ENCODE measurements at regions not wholly inside any gene's neighbourhood (a gene's known extent, or its start where the extent isn't known, plus 50 kb on each side); places are given as distances from the start of the nearest gene placed in this dataset.

DNA sequence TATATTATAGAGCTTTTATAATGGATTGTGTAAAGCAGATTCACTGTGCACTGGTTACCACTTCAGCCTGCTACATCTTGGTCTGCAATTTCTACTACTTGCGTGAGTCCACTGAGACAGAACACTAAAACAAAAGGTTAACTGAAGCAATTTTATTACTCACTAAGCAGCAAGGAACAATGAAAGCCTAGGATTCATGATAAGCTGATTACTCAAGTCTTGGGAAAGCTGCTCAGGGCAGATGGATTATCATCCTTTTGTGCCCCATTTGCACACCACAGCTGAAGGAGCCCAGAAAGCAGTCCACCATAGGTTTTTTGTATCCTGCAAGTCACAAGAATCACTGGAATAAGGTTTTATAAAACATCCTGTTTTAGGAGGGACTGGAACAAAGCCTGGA, 1215.2 kb upstream of the TMEFF2 start:
- Histone ChIP-seq H3K9me3 (no peaks in the 10 kb centered on the region), H3K4me3 (ENCODE audit: low read depth in 1 of 2, low read length in 1 of 2) (no peak overlapping the region), H3K36me3 (no peaks in the 10 kb centered on the region), H3K27me3 (no peaks in the 10 kb centered on the region), H3K27ac (no peak overlapping the region), H3K4me1 (ENCODE audit: control insufficient read depth in 1 of 2, insufficient read depth in 1 of 2, low read depth in 1 of 2, low read length in 1 of 2) (no peaks in the 10 kb centered on the region)
- TF ChIP-seq, protein P1, sequence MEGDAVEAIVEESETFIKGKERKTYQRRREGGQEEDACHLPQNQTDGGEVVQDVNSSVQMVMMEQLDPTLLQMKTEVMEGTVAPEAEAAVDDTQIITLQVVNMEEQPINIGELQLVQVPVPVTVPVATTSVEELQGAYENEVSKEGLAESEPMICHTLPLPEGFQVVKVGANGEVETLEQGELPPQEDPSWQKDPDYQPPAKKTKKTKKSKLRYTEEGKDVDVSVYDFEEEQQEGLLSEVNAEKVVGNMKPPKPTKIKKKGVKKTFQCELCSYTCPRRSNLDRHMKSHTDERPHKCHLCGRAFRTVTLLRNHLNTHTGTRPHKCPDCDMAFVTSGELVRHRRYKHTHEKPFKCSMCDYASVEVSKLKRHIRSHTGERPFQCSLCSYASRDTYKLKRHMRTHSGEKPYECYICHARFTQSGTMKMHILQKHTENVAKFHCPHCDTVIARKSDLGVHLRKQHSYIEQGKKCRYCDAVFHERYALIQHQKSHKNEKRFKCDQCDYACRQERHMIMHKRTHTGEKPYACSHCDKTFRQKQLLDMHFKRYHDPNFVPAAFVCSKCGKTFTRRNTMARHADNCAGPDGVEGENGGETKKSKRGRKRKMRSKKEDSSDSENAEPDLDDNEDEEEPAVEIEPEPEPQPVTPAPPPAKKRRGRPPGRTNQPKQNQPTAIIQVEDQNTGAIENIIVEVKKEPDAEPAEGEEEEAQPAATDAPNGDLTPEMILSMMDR (IDR thresholded peaks at IDR 0.05): no peak

GRCh38 chr2:193382583-193382982, 1187.8 kb upstream of the TMEFF2 start:
- TF ChIP-seq, protein P1 (IDR thresholded peaks at IDR 0.05): no peak
- Histone ChIP-seq H3K27ac (no peak overlapping the region), H3K27me3 (no peaks in the 10 kb centered on the region), H3K4me3 (ENCODE audit: low read depth in 1 of 2, low read length in 1 of 2) (no peak overlapping the region), H3K4me1 (ENCODE audit: control insufficient read depth in 1 of 2, insufficient read depth in 1 of 2, low read depth in 1 of 2, low read length in 1 of 2) (no peaks in the 10 kb centered on the region), H3K36me3 (no peaks in the 10 kb centered on the region), H3K9me3 (no peaks in the 10 kb centered on the region)

- H3K9me3 ChIP-seq: no peaks in the 10 kb centered on the region
- TF ChIP-seq, protein P1 (IDR thresholded peaks at IDR 0.05): no peak
Observed at GRCh38 chr2:193377789-193378188, 1183.1 kb upstream of the TMEFF2 start.

GRCh38 chr2:193373120-193373519, 1178.4 kb upstream of the TMEFF2 start:
- H3K27ac ChIP-seq: no peak overlapping the region

More at GRCh38 chr2:193377789-193378188, 1183.1 kb upstream of the TMEFF2 start:
- H3K4me1 ChIP-seq (ENCODE audit: control insufficient read depth in 1 of 2, insufficient read depth in 1 of 2, low read depth in 1 of 2, low read length in 1 of 2): no peaks in the 10 kb centered on the region
- H3K36me3 ChIP-seq: no peaks in the 10 kb centered on the region
- no peak overlapping the region for H3K27ac ChIP-seq
- no peak overlapping the region for H3K4me3 ChIP-seq (ENCODE audit: low read depth in 1 of 2, low read length in 1 of 2)
- H3K27me3 ChIP-seq: no peaks in the 10 kb centered on the region

GRCh38 chr2:193371200-193371599, 1176.5 kb upstream of the TMEFF2 start:
- TF ChIP-seq, protein P1 (IDR thresholded peaks at IDR 0.05): no peak
- H3K4me3 ChIP-seq (ENCODE audit: low read depth in 1 of 2, low read length in 1 of 2): no peak overlapping the region
- H3K27me3 ChIP-seq: no peaks in the 10 kb centered on the region
- no peaks in the 10 kb centered on the region for H3K9me3 ChIP-seq
- no peak overlapping the region for H3K27ac ChIP-seq
- no peaks in the 10 kb centered on the region for H3K36me3 ChIP-seq
- H3K4me1 ChIP-seq (ENCODE audit: control insufficient read depth in 1 of 2, insufficient read depth in 1 of 2, low read depth in 1 of 2, low read length in 1 of 2): no peaks in the 10 kb centered on the region

More at GRCh38 chr2:193373120-193373519, 1178.4 kb upstream of the TMEFF2 start:
- TF ChIP-seq, protein P1 (IDR thresholded peaks at IDR 0.05): no peak
- H3K4me3 ChIP-seq (ENCODE audit: low read depth in 1 of 2, low read length in 1 of 2): no peak overlapping the region
- H3K36me3 ChIP-seq: no peaks in the 10 kb centered on the region
- no peaks in the 10 kb centered on the region for H3K27me3 ChIP-seq
- H3K4me1 ChIP-seq (ENCODE audit: control insufficient read depth in 1 of 2, insufficient read depth in 1 of 2, low read depth in 1 of 2, low read length in 1 of 2): no peaks in the 10 kb centered on the region
- no peaks in the 10 kb centered on the region for H3K9me3 ChIP-seq

DNA sequence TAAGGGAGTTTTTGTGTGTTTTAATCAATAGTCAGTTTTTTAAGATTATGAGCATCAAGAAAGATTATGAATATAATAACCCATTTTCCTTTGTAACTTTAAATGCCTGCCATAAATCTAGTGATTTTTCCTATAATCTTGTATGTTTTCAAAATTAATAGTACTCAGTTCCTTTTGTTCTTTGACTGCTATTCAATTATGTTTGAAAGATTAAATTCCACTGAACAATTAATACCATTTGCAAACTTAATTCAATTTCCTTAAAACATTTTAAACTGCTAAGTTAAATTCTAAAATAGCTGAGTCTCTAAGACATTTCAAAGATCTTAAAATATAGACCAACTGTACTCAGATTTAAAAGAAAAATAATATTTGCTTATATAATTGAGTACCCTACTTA, 1173.9 kb upstream of the TMEFF2 start:
- no peaks in the 10 kb centered on the region for H3K36me3 ChIP-seq
- H3K27ac ChIP-seq: no peak overlapping the region
- TF ChIP-seq, protein P1 (IDR thresholded peaks at IDR 0.05): no peak
- no peak overlapping the region for H3K4me3 ChIP-seq (ENCODE audit: low read depth in 1 of 2, low read length in 1 of 2)
- H3K9me3 ChIP-seq: no peaks in the 10 kb centered on the region
- H3K4me1 ChIP-seq (ENCODE audit: control insufficient read depth in 1 of 2, insufficient read depth in 1 of 2, low read depth in 1 of 2, low read length in 1 of 2): no peaks in the 10 kb centered on the region
- no peaks in the 10 kb centered on the region for H3K27me3 ChIP-seq
